Astrocyte of the spinal cord (primary cell): ENCODE measurements at regions not wholly inside any gene's neighbourhood (a gene's known extent, or its start where the extent isn't known, plus 50 kb on each side); places are given as distances from the start of the nearest gene placed in this dataset.
"Not testable (repeated sequence)": the region's sequence is repeated elsewhere in the genome, so short reads cannot be mapped to it uniquely, and the experiment has no call there.

Experiments used
- DNase-seq: peaks from one replicate; pipeline ENCODE4 v3.0.0; 2011; ENCODE audit warnings: low read depth, low spot score
- H3K4me3 ChIP-seq: 2 replicates; pipeline ENCODE4 v1.5.1; 2011; ENCODE audit warnings: low read depth, mild to moderate bottlenecking, low read length, moderate library complexity
- in situ Hi-C: cut with HindIII; loops from 2 replicates; pipeline ENCODE4 v1.10.0; 2017; ENCODE audit warnings: low sequenced_read_pairs
- TF ChIP-seq, protein P1 (sequence below): IDR thresholded peaks from 2 replicates; pipeline ENCODE4 v1.5.1; 2012; ENCODE audit warnings: low read depth, mild to moderate bottlenecking, low read length, inconsistent platforms

- in situ Hi-C loops: no loop called here
- TF ChIP-seq, protein P1, sequence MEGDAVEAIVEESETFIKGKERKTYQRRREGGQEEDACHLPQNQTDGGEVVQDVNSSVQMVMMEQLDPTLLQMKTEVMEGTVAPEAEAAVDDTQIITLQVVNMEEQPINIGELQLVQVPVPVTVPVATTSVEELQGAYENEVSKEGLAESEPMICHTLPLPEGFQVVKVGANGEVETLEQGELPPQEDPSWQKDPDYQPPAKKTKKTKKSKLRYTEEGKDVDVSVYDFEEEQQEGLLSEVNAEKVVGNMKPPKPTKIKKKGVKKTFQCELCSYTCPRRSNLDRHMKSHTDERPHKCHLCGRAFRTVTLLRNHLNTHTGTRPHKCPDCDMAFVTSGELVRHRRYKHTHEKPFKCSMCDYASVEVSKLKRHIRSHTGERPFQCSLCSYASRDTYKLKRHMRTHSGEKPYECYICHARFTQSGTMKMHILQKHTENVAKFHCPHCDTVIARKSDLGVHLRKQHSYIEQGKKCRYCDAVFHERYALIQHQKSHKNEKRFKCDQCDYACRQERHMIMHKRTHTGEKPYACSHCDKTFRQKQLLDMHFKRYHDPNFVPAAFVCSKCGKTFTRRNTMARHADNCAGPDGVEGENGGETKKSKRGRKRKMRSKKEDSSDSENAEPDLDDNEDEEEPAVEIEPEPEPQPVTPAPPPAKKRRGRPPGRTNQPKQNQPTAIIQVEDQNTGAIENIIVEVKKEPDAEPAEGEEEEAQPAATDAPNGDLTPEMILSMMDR: no peak
- DNase-seq: no peak
- H3K4me3 ChIP-seq: no peak overlapping the region
Measured at GRCh38 chr22:45084400-45084920, 74.7 kb upstream of the PHF21B start.

- TF ChIP-seq, protein P1: no peak
- DNase-seq: no peak
- H3K4me3 ChIP-seq: no peak overlapping the region
- in situ Hi-C loops: no loop called here
Measured at GRCh38 chr22:45087802-45088201, 75.9 kb upstream of the NUP50 start.

- no peak for DNase-seq
- H3K4me3 ChIP-seq: no peak overlapping the region
- in situ Hi-C loops: no loop called here
- TF ChIP-seq, protein P1: no peak
Measured at GRCh38 chr22:45088576-45088975, 75.1 kb upstream of the NUP50 start.

DNA sequence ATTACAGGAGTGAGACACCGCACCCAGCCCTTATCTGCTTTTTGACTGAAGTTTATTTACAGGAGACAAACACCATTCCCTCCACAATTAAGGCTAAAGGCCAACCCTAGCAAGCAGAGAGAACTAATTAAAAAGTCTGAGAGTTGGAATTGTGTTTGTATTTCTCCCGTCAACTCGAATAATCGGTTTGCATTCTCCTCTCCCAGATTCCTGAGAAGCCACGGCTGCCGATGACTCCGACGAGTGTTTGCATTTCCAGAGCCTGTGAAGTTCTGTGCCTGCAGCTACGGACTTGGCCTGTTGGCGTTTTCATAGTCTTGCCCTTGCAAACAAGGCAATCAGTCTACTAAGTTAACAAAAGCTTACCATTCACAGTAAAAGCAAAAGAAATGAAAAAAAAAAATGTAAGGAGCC lies 73.2 kb upstream of the NUP50 start:
- H3K4me3 ChIP-seq: no peak overlapping the region
- DNase-seq: peak; percentile 31
- in situ Hi-C loops: no loop called here
- TF ChIP-seq, protein P1: no peak

GRCh38 chr22:45091254-45091854 lies 72.4 kb upstream of the NUP50 start:
- TF ChIP-seq, protein P1: no peak
- DNase-seq: no peak
- in situ Hi-C loops: no loop called here
- H3K4me3 ChIP-seq: no peak overlapping the region

- DNase-seq, H3K4me3 ChIP-seq, in situ Hi-C loops: not testable (repeated sequence)
Measured at GRCh38 chr22:45091875-45092274, 71.8 kb upstream of the NUP50 start.

GRCh38 chr22:45092644-45093043 lies 71.1 kb upstream of the NUP50 start:
- TF ChIP-seq, protein P1: no peak
- DNase-seq: no peak
- H3K4me3 ChIP-seq: no peak overlapping the region
- in situ Hi-C loops: no loop called here
